ENCODE measurements at regions not wholly inside any gene's neighbourhood (a gene's known extent, or its start where the extent isn't known, plus 50 kb on each side); places are given as distances from the start of the nearest gene placed in this dataset.

GRCh38 chr3:83226751-83227150 is 1465.3 kb upstream of the GBE1 start:
- TF ChIP-seq POLR2A (IDR thresholded peaks at IDR 0.05; ENCODE audit: low read depth, low read length): no peak
- no peak for TF ChIP-seq POLR2AphosphoS5 (IDR thresholded peaks at IDR 0.05; ENCODE audit: low read depth, low read length)
- TF ChIP-seq TAF1 (IDR thresholded peaks at IDR 0.05; ENCODE audit: low read depth, low read length): no peak

All from GM12891 (cell line).